Activated B cell treated with CpG ODN at 0.5 μM for 24 hours (primary cell): ENCODE measurements at regions not wholly inside any gene's neighbourhood (a gene's known extent, or its start where the extent isn't known, plus 50 kb on each side); places are given as distances from the start of the nearest gene placed in this dataset.

Experiments used
- ATAC-seq: fragments of 200-7000 bp; cut with Tn5 transposase; one replicate; pipeline ENCODE4 v1.10.0; 2021; ENCODE audit warnings: low read depth, mild to moderate bottlenecking, moderate library complexity
- CTCF ChIA-PET: fragments of 350-600 bp; sonication (Branson Sonifier 250); formaldehyde crosslinking; loops from one replicate; lab custom pipeline; 2021; ENCODE audit warnings: antibody characterized with exemption; lab: Charles Lee
- POLR2A ChIA-PET: fragments of 350-600 bp; sonication (Branson Sonifier 250); formaldehyde crosslinking; loops from one replicate; lab custom pipeline; 2021; ENCODE audit warnings: antibody characterized with exemption; lab: Charles Lee
- DNase-seq: peaks from one replicate; pipeline ENCODE4 v3.0.0; 2022
- H3K27ac Mint-ChIP-seq: one replicate; pipeline ENCODE4 v1.8.0; 2020; ENCODE audit warnings: mixed read lengths
- H3K27me3 Mint-ChIP-seq: one replicate; pipeline ENCODE4 v1.8.0; 2021; ENCODE audit warnings: mixed read lengths
- H3K36me3 Mint-ChIP-seq: one replicate; pipeline ENCODE4 v1.8.0; 2021; ENCODE audit warnings: low read depth, mixed read lengths
- H3K4me1 Mint-ChIP-seq: one replicate; pipeline ENCODE4 v1.8.0; 2021; ENCODE audit warnings: mixed read lengths
- H3K4me3 Mint-ChIP-seq: one replicate; pipeline ENCODE4 v1.8.0; 2020; ENCODE audit warnings: mild to moderate bottlenecking, mixed read lengths
- H3K9me3 Mint-ChIP-seq: one replicate; pipeline ENCODE4 v1.8.0; 2020; ENCODE audit warnings: mixed read lengths
- CTCF ChIP-seq: fragments of 200-600 bp; IDR thresholded peaks from one replicate; pipeline ENCODE4 v1.8.0; 2022; ENCODE audit warnings: antibody characterized with exemption, mild to moderate bottlenecking
- intact Hi-C: fragments of 100-400 bp; cut with micrococcal nuclease; formaldehyde crosslinking; loops from one replicate; pipeline ENCODE4 v1.15.1; 2024

GRCh38 chr18:25496544-25496943, 144.6 kb upstream of the ZNF521 start:
- H3K9me3 Mint-ChIP-seq, result peaks cover 7% of the 10 kb centered on the region
- intact Hi-C loops, result no loop called here
- H3K36me3 Mint-ChIP-seq, result no peaks in the 10 kb centered on the region
- no peak for TF ChIP-seq CTCF
- H3K4me3 Mint-ChIP-seq, result no peak overlapping the region
- peaks cover 2% of the 10 kb centered on the region for H3K27me3 Mint-ChIP-seq
- ChIA-PET CTCF (no interaction called here), POLR2A (no interaction called here)
- ATAC-seq (no peak), DNase-seq (no peak)
- no peaks in the 10 kb centered on the region for H3K4me1 Mint-ChIP-seq
- no peak overlapping the region for H3K27ac Mint-ChIP-seq

- no peaks in the 10 kb centered on the region for H3K36me3 Mint-ChIP-seq
- no peak for ATAC-seq
Measured at GRCh38 chr18:25495606-25496005, 143.6 kb upstream of the ZNF521 start.

GRCh38 chr18:25494888-25495287, 142.9 kb upstream of the ZNF521 start:
- H3K4me3 Mint-ChIP-seq, result no peak overlapping the region
- ChIA-PET POLR2A (no interaction called here), CTCF (no interaction called here)
- intact Hi-C loops, result no loop called here
- no peak for TF ChIP-seq CTCF
- no peaks in the 10 kb centered on the region for H3K4me1 Mint-ChIP-seq
- peaks cover 7% of the 10 kb centered on the region for H3K9me3 Mint-ChIP-seq
- DNase-seq (no peak), ATAC-seq (no peak)
- no peaks in the 10 kb centered on the region for H3K36me3 Mint-ChIP-seq
- peaks cover 2% of the 10 kb centered on the region for H3K27me3 Mint-ChIP-seq
- no peak overlapping the region for H3K27ac Mint-ChIP-seq

More at GRCh38 chr18:25495606-25496005, 143.6 kb upstream of the ZNF521 start:
- intact Hi-C loops, result no loop called here
- peaks cover 7% of the 10 kb centered on the region for H3K9me3 Mint-ChIP-seq
- DNase-seq, result no peak
- POLR2A ChIA-PET, result no interaction called here
- H3K27ac Mint-ChIP-seq, result no peak overlapping the region
- no peak overlapping the region for H3K4me3 Mint-ChIP-seq
- H3K4me1 Mint-ChIP-seq, result no peaks in the 10 kb centered on the region
- peaks cover 2% of the 10 kb centered on the region for H3K27me3 Mint-ChIP-seq
- CTCF ChIA-PET, result no interaction called here
- no peak for TF ChIP-seq CTCF

- no peaks in the 10 kb centered on the region for H3K4me1 Mint-ChIP-seq
- peaks cover 7% of the 10 kb centered on the region for H3K9me3 Mint-ChIP-seq
- H3K27ac Mint-ChIP-seq, result no peak overlapping the region
- H3K27me3 Mint-ChIP-seq, result peaks cover 2% of the 10 kb centered on the region
- no peak for TF ChIP-seq CTCF
- ATAC-seq (no peak), DNase-seq (no peak)
- ChIA-PET CTCF (no interaction called here), POLR2A (no interaction called here)
- no peaks in the 10 kb centered on the region for H3K36me3 Mint-ChIP-seq
- intact Hi-C loops, result no loop called here
- no peak overlapping the region for H3K4me3 Mint-ChIP-seq
Measured at GRCh38 chr18:25493401-25493800, 141.4 kb upstream of the ZNF521 start.

GRCh38 chr18:25490316-25490715, 138.3 kb upstream of the ZNF521 start:
- CTCF ChIA-PET, result no interaction called here
- intact Hi-C loops, result no loop called here
- POLR2A ChIA-PET, result no interaction called here
- no peaks in the 10 kb centered on the region for H3K4me1 Mint-ChIP-seq
- H3K4me3 Mint-ChIP-seq, result no peak overlapping the region
- no peak for DNase-seq
- ATAC-seq, result no peak
- no peak overlapping the region for H3K27ac Mint-ChIP-seq
- no peak for TF ChIP-seq CTCF
- H3K27me3 Mint-ChIP-seq, result no peaks in the 10 kb centered on the region
- peaks cover 7% of the 10 kb centered on the region for H3K9me3 Mint-ChIP-seq
- no peaks in the 10 kb centered on the region for H3K36me3 Mint-ChIP-seq
